CD4-positive, alpha-beta T cell treated with Interleukin-10 for 1 hour (primary cell): ENCODE measurements at regions not wholly inside any gene's neighbourhood (a gene's known extent, or its start where the extent isn't known, plus 50 kb on each side); places are given as distances from the start of the nearest gene placed in this dataset.
"Not testable (repeated sequence)": the region's sequence is repeated elsewhere in the genome, so short reads cannot be mapped to it uniquely, and the experiment has no call there.

Experiments
- DNase-seq: peaks from one replicate; pipeline ENCODE4 v3.0.0-alpha.2; 2020

DNA sequence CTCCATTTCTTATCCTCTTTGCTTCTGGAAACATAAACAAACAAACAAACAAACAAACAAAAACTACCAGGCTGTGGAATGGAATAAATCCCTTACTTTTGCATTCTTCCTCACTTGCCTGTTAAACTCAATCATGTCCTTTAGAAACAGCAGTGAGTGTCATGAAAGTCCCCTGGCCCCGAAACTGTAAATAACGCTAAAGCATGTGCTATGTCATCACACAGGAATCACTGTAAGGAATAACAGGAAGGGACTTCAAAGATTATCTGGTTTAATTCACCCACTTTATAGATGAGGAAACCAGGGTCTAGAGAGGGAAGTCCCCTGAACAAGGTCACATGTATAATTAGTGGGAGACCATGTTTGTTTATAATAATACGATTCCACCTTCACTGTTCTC, 159.4 kb upstream of the MEOX2 start:
- DNase-seq, result no peak

DNA sequence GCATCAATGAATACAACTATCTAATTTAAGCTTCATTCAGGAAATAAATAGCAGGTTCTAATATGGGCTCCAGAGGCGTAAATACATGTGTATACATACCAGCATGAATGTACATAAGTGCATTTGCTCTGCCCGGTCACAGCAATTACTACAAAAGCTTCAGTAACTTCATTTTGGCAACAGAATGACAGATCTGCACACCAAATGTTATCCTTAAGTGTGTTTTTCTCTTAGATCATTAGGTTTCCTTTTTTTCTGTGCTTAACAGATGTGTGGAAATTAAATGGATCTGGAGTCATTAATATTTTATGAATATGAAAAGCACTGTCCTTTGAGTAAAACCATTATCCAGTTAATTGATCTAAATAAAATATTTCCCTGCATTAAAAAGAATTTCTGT, 159.0 kb upstream of the MEOX2 start:
- no peak for DNase-seq

DNA sequence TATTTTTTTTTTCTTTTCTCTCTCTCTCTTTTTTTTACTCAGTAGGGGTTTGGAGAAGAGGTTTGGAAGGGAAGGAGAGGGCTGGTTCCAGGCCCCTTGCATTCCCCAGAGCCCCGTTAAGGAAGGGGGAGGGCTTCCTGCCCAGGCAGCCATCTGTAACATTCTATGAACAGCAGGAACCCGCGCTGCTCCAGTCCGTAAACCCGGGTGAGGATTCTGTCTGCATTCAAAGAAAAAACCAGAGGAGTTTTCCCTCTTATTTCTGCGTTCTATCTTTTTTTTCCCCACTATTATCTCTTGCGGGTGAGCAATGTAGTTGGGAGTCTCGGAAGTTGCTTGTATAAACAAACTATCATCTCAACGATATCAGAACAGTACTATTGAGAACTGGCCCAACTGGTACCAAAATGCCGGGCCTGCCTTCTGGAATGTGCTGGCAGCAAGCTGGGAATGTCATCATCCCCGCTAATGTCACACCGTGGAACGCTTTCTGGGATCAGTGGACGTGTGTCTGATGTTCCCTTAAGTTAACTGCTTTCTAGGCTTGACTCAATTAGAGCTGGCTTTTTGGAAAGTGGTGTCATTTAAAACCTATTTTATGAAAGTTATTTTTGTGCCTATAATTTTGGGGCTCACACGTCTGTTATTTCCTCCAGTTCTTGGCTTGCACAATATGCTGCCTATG, 153.1 kb upstream of the MEOX2 start:
- DNase-seq, result no peak

DNA sequence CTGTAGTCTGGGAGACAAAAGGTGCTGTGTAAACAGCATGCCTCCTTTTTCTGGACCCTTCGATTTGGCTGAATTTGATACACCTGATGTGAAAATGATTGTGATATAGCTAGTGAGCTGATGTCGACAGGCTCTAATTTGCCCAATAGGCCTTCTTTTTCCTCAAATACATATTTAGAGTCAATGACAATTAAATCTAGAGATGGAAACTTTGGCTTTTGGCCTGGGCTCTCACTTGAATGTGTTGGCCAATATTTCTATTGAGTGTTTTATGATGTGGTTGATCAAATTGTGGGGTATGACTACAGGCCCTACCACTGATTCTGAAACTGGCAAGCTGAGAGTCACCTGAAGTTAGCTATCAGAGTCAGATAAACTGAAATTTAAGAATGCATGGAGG, 151.8 kb upstream of the MEOX2 start:
- DNase-seq, result no peak

DNA sequence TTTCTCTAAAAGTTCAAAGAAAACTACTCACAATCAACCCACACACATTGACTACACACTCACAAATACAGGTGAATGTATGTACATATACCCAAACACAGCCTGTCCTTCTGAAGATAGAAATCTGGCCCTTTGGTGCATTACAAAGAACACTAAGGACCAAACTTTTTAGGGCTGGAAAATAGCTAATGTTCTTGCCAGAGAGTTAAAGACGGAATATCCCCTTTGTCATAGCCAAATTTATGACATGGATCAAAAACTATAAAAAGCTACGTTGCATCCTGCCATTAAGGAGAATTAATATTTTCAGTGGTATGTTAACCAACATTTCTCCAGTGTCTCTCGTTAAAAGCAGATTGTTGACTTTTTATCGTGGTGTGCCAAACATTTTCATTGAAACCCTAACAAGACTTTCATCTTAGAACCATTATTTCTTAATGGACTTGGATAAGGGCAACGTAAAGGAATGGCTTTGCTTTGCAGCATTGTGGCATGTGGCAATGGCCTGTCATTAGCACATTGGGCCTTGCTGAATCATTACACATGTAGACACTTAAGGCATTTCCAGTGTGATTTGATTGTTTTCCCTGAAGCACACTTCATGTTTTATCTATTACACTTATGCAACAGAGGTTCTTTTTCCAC, 150.9 kb upstream of the MEOX2 start:
- no peak for DNase-seq

DNA sequence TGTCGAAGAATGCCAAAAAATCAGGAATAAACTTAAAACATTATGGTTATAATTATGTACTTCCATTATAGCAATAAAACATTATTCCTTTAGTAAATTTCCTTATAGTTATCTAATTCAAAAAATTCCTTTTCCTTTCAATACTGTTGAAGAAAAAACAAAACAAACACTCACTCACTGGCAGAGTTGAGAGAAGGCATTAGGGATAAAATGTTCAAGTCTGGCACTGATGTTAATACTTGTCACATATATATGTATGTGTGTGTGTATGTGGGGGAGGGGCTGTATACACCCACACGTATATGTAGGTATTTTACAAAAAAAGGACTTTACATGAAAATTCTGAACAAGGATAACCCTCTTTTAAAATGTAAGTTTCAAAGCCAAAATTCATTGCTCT, 150.2 kb upstream of the MEOX2 start:
- no peak for DNase-seq

DNA sequence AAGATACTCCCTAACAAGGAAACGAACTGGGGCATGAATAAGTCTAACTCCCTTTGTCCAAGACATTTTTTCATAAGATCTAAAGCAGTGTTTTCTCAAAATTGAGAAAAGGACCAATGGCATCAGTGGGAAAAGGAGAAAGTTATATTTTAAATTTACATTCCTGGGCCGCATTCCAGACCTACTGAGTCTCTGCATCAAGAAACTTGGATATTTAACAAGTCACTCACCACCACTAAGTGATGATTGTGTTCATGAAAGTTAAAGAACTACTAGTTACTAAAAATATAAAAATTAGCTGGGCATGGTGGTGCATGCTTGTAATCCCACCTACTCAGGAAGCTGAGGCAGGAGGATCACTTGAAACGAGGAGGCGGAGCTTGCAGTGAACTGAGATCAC, 149.6 kb upstream of the MEOX2 start:
- no peak for DNase-seq

DNA sequence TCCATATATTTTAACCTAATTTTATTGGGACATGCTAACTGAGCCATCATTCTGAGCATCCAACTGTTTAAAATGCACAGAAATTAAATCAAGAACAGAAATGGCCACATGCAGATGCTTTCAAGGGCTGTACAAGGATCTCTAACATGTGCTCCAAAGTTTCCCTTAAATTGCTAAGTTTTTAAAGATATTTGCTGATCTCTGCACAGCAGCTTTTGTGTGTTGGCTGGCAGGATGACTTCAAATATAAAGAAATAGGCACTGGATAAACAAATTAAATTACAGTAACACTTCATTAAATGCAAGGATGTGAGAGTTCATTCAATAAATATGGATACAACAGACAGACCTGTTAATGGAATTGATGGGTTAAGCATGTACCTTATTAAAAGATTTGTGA, 148.0 kb upstream of the MEOX2 start:
- DNase-seq, result no peak

DNA sequence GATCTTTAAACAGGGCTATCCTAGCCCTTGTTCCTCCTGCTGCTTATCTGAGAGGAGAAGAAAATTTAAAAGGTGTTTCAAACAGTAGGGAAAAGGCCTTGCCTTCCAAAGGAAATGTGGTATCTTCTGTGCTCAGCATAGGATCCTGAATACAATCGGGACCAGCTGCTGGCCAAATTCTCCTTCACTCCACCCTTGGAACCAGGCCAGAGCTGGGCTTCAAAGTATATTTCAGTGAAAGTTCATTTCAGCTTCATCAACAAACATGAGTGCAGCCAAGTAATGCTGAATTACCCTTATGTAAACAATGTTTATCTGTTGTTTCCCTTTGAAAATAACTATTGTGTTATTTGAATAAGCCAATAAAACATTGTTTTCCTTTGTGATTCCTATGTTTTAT, 146.5 kb upstream of the MEOX2 start:
- no peak for DNase-seq

DNA sequence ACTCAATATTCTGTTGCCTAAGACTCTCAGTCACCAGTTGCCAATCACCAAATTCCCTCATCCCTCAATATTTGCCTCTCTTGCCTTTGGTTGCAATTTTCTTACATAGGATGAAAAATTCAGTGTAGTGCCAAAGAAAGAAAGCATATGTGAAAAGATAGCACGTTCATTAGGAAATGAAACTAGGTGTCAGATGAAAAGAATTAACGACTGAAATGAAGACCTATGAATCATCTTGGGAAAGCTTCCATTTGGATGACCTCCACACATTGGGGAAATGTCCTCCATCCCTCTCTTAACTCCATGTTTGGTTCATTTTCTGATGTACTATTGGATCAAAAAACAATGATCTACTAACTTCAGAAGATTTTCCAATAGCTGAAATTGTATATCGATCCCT, 145.1 kb upstream of the MEOX2 start:
- no peak for DNase-seq

DNA sequence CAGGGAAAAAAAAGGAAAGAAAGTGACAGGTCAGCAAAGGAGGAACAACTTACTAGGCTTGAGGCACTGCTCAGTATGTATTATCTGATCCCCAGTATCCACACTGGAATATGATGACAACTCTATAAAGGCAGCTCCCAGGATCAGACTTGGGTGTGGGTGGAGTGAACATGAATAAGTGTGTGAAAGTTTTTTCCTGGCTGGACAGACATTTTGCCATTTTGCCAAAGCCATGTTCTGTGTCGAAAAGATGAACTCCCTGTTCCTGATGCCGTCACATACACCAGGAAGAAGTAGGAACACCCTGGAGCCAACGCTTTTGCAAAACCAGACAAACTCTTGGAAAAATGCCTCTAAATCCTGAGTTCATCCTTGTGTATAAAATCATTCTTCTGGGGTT, 143.2 kb upstream of the MEOX2 start:
- DNase-seq, result no peak

DNA sequence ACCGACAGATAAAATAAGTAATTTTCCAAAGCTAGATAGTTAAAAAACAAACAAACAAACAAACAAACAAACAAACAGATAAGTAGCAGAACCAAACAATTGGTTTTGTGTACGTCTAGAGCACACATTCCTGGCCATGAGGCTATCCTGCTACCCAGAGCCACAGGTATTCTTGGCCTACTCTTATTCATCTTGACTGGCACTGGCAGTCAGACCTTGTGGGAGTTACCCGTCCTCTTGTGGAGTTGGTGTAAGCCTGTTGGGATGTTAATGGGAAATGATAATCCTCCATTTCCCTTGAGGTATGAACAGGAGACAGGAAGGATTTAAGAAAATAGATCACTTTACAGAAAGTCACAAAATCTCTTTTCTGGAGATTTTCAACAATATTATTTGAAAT, 142.4 kb upstream of the MEOX2 start:
- DNase-seq, result no peak

DNA sequence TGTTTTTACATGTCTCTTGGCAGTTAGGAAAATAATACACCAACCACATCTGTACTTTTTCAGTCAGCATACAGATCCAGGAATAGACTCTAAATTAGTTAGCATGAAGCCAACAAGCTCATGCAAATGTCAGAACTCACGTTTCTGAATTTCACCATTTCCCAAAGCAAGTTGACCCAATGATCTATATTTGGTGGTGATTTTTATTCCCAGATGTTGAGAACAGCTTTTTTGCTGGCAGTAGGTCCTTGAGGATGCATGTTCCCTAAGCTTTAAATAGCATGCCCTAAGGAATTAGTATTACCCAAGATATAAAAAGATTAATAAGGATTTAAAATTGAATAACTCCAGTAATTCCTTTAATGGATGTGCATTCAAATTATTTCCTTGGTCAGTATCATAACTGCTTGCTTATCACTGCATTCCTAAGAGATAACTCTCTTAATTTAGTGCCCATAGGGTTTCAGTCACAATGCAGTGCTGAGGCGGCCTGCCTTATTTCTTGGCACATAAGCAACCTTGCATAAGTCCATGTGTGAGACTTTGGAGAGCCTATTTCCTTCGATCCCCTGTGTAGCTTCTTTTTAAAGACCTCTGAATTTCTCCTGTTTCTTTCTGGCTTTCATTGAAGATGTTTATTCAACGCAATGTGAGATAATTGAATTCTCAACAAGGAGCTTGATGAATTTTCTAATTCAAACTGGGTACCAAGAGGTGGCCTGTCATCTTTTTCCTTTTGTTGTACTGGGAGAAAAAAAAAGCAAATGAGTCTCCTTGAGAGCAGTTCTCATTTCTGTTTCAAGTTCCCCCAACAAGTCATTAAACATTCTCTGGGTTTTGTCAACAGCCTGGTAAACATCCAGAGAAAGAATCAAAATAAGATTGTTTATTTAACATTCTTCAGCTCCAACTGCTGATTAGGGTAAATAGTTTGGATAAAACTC, 135.3 kb upstream of the MEOX2 start:
- no peak for DNase-seq

DNA sequence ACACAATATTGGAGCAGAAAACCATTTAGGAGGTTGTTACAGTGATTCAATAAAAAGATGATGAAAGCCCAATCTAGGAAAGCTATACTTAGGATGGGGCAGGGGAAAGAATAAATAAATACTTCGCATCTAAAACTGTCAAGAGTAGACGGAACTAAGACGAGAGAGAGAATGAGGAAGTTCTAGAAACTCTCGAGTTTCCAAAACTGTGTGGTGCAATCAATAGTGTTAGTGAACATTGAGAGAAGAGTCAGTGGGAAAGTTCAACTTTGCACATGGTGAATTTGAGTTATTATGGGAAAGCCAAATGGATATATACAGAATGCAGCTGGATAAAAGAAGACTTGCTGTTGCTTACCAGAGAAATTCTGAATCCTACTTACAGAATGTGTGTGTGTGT, 133.8 kb upstream of the MEOX2 start:
- no peak for DNase-seq

DNA sequence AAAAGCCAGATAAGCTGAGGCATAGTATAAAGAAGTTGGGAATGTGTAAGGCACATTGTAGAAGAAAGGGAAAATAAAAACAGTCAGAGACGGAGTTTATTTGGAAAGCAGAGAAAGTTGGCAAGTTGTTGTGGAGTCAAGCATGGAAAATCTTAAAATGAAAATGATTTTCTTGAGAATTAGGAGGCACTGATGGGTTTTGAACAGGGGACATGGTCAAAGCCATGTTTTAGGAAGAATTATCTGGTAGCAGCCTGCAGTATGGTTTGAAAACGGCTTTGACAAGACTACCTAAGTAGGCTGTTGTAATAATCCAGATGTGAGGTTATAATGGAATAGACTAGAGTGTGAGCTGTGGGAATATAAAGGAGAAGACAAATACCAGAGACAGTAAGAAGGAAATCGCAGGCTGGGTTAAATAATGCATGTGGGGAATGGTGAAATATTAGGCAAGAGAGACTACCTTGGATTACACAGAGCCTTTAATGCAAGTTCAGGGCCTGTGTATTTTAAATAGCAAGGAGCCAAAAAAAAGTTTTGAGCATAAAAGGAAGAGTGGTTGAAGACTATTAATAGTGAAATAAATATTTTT, 130.4 kb upstream of the MEOX2 start:
- no peak for DNase-seq

DNA sequence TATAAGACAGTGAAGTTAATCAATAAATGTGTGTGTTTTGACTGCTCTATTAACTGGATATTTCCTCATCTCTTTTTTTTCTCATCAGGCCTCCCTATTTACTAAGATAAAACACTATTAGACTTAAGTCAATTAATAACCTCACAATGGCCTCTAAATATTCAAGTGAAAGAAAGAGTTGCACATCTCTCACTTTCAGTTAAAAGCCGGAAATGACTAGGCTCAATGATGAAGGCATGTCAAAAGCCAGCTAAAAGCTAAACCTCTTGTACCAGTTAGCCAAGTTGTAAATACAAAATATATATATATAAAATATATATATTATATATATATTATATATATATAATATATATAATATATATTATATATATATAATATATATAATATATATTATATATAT, 127.0 kb upstream of the MEOX2 start:
- no peak for DNase-seq

DNA sequence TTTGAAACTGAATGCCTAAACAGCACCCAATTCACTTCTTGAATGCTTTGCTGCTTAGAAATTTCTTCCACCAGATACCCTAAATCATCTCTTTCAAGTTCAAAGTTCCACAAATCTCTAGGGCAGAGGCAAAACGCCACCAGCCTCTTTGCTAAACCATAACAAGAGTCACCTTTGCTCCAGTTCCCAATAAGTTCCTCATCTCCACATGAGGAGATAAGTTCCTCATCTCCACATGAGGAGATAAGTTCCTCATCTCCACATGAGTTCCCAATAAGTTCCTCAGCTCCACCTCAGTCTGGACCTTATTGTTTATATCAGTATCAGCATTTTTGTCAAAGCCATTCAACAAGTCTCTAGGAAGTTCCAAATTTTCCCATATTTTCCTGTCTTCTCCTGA, 123.9 kb upstream of the MEOX2 start:
- not testable (repeated sequence) for DNase-seq

DNA sequence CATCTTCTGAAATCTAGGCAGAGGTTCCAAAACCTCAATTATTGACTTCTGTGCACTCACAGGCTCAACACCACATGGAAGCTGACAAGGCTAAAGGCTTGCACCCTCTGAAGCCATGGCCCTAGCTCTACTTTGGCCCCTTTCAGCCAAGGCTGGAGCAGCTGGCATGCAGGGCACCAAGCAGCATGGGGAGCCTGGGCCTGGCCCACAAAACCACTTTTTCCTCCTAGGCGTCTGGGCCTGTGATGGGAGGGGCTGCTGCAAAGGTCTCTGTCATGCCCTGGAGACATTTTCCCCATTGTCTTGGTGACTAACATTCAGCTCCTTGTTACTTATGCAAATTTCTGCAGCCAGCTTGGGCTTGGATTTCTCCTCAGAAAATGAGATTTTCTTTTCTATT, 123.5 kb upstream of the MEOX2 start:
- not testable (repeated sequence) for DNase-seq

DNA sequence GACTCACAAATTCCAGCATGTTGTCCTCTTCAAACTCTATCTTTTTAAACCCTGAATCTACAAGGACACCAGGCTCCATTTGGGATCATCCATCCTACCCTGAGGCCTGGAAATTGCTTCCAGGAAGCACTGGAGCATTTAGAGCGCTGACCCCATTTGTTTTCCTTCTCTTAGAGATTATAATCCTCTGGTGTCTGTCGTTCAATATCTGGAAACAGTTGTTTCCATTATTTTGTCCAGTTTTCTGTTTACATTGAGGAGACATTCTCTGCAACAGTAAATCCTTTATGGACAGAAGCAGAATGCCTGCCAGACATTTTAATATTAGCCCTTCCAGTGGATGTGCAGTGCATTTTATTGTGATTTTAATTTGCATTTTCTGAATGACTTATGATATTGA, 119.4 kb upstream of the MEOX2 start:
- no peak for DNase-seq

DNA sequence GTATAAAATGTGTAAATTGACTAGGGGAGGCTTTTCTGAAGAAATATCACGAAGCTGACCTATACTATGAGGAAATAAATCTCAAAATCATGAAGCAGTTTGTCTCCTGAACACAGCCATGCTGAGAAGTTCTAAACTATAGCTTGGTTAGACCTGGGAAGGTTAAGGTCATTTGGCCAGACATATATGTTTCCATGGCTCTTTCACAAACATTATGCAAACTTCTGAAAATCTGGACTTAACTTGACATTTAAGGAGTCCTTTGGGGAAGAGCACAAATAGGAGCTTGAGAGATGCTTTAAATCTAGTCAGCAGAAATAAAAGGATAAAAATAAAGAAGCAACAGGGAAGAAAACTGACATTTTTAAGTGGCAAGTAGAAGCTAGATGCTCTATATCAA, 115.9 kb upstream of the MEOX2 start:
- DNase-seq, result no peak

DNA sequence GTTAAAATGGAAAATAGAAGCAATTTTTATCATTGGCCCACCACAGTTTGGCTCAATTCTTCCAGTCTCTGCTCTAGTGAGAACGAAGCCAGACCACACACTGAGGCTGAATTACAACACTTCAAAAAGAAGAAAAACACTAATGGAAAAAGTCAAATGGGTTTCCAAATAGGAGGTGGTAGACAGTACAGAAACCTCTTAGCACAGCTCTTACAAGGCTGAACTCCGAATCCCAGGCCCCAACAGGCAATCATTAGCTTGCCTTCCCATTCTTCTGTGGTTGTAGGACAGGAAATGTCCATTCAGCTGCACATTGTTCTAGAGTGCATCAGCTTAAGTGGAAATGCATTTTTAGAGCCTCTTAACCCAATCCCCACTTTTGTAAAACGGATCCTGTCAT, 115.1 kb upstream of the MEOX2 start:
- DNase-seq, result no peak

DNA sequence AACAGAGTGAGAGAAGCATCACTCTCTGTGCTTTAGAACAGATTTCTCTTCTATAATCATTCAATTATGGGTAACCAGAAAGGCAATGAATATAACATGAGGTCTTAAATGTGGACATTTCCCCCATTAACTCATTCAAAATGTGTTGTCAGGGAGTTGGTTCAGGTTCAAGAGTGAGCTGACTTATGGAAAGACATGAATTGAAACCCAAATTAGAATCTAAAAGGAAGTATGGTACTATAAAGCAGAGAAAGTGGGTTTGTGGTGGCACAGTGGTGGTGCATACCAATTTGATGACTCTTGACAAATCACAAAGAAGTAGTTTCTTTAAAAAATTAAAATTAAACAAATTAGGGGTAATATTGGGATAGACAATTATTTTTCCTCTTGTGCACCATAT, 114.6 kb upstream of the MEOX2 start:
- DNase-seq, result no peak

DNA sequence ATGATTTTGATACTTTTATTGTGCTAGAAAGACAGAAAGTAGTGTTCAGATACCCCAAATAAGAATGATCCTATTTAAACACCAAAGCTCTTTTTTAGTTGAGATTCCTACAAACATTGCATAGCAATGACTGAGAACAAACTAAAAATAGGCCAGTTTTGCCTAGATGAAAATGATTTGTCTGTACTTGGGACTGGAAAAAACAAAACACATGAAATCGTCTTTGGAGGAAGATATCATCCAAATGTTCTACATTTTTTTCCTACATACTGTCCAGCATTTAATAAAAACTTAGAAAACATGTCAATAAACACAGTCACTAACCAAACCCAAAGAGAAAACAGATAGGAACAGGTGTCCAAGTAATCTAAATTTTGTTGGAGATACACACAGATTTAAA, 111.6 kb upstream of the MEOX2 start:
- no peak for DNase-seq

DNA sequence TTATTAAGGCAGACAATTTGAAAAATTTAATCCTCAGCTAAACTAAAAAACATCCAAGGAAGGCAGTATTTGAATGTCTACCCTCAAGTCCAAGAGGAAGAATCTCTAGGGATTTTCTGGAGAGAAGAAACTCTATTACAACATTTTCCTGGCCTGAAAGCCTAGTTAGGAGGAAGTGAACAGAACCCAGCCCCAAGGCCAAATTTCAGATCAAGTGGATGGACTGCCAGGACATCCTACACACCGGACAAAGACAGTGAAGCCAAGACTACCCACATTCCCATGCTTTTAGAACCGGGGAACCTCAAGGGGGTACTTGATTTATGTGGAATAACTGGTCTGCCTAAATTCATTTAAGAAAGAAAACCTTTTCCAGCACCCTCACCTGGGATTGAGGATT, 108.9 kb upstream of the MEOX2 start:
- DNase-seq, result no peak
